ENCODE measurements at regions not wholly inside any gene's neighbourhood (a gene's known extent, or its start where the extent isn't known, plus 50 kb on each side); places are given as distances from the start of the nearest gene placed in this dataset.
"Not testable (repeated sequence)": the region's sequence is repeated elsewhere in the genome, so short reads cannot be mapped to it uniquely, and the experiment has no call there.

- H4K12ac ChIP-seq (ENCODE audit: low read depth, low read length): no peak overlapping the region
- H3K27me3 ChIP-seq (ENCODE audit: insufficient read depth, low read length): no peaks in the 10 kb centered on the region
- DNase-seq: no peak
- H3K14ac ChIP-seq (ENCODE audit: low read length): no peak overlapping the region
- no peak overlapping the region for H3K18ac ChIP-seq (ENCODE audit: low read length)
- H3K4me2 ChIP-seq (ENCODE audit: low read length): no peak overlapping the region
- H3K79me2 ChIP-seq (ENCODE audit: control insufficient read depth, insufficient read depth, low read length, poor library complexity): no peaks in the 10 kb centered on the region
- no peak overlapping the region for H3K23ac ChIP-seq (ENCODE audit: low read length)
- no peaks in the 10 kb centered on the region for H3K36me3 ChIP-seq (ENCODE audit: control insufficient read depth in 1 of 2, insufficient read depth in 2 of 2, low read length in 2 of 2)
- H2AK5ac ChIP-seq (ENCODE audit: low read length): no peak overlapping the region
- no peak overlapping the region for H3K4ac ChIP-seq (ENCODE audit: low read depth, low read length)
- H3K27ac ChIP-seq (ENCODE audit: low read depth, low read length): no peak overlapping the region
- no peak overlapping the region for H2BK5ac ChIP-seq (ENCODE audit: low read depth, low read length, poor library complexity)
- H3K4me3 ChIP-seq (ENCODE audit: low read depth, low read length): no peak overlapping the region
- no peak overlapping the region for H4K8ac ChIP-seq (ENCODE audit: low read depth, low read length)
- no peak overlapping the region for H2AFZ ChIP-seq (ENCODE audit: insufficient read depth, low read length, poor library complexity)
- no peaks in the 10 kb centered on the region for H3K4me1 ChIP-seq (ENCODE audit: control insufficient read depth in 1 of 2, insufficient read depth in 2 of 2, low read length in 2 of 2)
- no peak overlapping the region for H4K91ac ChIP-seq (ENCODE audit: low read depth, low read length)
- no peaks in the 10 kb centered on the region for H3K9me3 ChIP-seq (ENCODE audit: insufficient read depth, low read depth, low read length)
- H2BK12ac ChIP-seq (ENCODE audit: low read length): no peak overlapping the region
- H2BK120ac ChIP-seq (ENCODE audit: insufficient read depth, low read length, poor library complexity): no peak overlapping the region
- H3K9ac ChIP-seq (ENCODE audit: low read length): no peak overlapping the region
- H3K79me1 ChIP-seq (ENCODE audit: low read length): no peaks in the 10 kb centered on the region
- no CpG with 5 or more reads among the region's 5 CpGs for whole genome bisulfite sequencing (ENCODE audit: extremely low coverage, insufficient coverage, insufficient read length)
Observed at GRCh38 chr9:13805546-13805945, 508.4 kb downstream of the NFIB start.

- DNase-seq: no peak
- Histone ChIP-seq H3K27me3 (ENCODE audit: insufficient read depth, low read length) (no peaks in the 10 kb centered on the region), H3K18ac (ENCODE audit: low read length) (no peak overlapping the region), H3K23ac (ENCODE audit: low read length) (no peak overlapping the region), H2AK5ac (ENCODE audit: low read length) (no peak overlapping the region), H2BK120ac (ENCODE audit: insufficient read depth, low read length, poor library complexity) (no peak overlapping the region), H4K91ac (ENCODE audit: low read depth, low read length) (no peak overlapping the region), H3K4me1 (ENCODE audit: control insufficient read depth in 1 of 2, insufficient read depth in 2 of 2, low read length in 2 of 2) (no peaks in the 10 kb centered on the region), H2BK5ac (ENCODE audit: low read depth, low read length, poor library complexity) (no peak overlapping the region), H2BK12ac (ENCODE audit: low read length) (no peak overlapping the region), H2AFZ (ENCODE audit: insufficient read depth, low read length, poor library complexity) (no peak overlapping the region), H3K36me3 (ENCODE audit: control insufficient read depth in 1 of 2, insufficient read depth in 2 of 2, low read length in 2 of 2) (no peaks in the 10 kb centered on the region), H3K79me2 (ENCODE audit: control insufficient read depth, insufficient read depth, low read length, poor library complexity) (no peaks in the 10 kb centered on the region), H3K14ac (ENCODE audit: low read length) (no peak overlapping the region), H4K8ac (ENCODE audit: low read depth, low read length) (no peak overlapping the region), H4K12ac (ENCODE audit: low read depth, low read length) (no peak overlapping the region), H3K79me1 (ENCODE audit: low read length) (no peaks in the 10 kb centered on the region), H3K27ac (ENCODE audit: low read depth, low read length) (no peak overlapping the region), H3K4me3 (ENCODE audit: low read depth, low read length) (no peak overlapping the region), H3K9ac (ENCODE audit: low read length) (no peak overlapping the region), H3K4ac (ENCODE audit: low read depth, low read length) (no peak overlapping the region), H3K4me2 (ENCODE audit: low read length) (no peak overlapping the region), H3K9me3 (ENCODE audit: insufficient read depth, low read depth, low read length) (no peaks in the 10 kb centered on the region)
- no CpG with 5 or more reads among the region's 4 CpGs for WGBS (ENCODE audit: extremely low coverage, insufficient coverage, insufficient read length)
Observed at GRCh38 chr9:13804532-13804931, 509.4 kb downstream of the NFIB start.

- no peak overlapping the region for H4K8ac ChIP-seq (ENCODE audit: low read depth, low read length)
- H3K9ac ChIP-seq (ENCODE audit: low read length): no peak overlapping the region
- DNase-seq: no peak
- no peaks in the 10 kb centered on the region for H3K79me1 ChIP-seq (ENCODE audit: low read length)
- no peak overlapping the region for H3K4me3 ChIP-seq (ENCODE audit: low read depth, low read length)
- H2BK120ac ChIP-seq (ENCODE audit: insufficient read depth, low read length, poor library complexity): no peak overlapping the region
- H3K18ac ChIP-seq (ENCODE audit: low read length): no peak overlapping the region
- no peaks in the 10 kb centered on the region for H3K27me3 ChIP-seq (ENCODE audit: insufficient read depth, low read length)
- H3K27ac ChIP-seq (ENCODE audit: low read depth, low read length): no peak overlapping the region
- no peaks in the 10 kb centered on the region for H3K4me1 ChIP-seq (ENCODE audit: control insufficient read depth in 1 of 2, insufficient read depth in 2 of 2, low read length in 2 of 2)
- no peak overlapping the region for H2AFZ ChIP-seq (ENCODE audit: insufficient read depth, low read length, poor library complexity)
- no peak overlapping the region for H3K23ac ChIP-seq (ENCODE audit: low read length)
- no peak overlapping the region for H3K14ac ChIP-seq (ENCODE audit: low read length)
- no peak overlapping the region for H4K12ac ChIP-seq (ENCODE audit: low read depth, low read length)
- H2AK5ac ChIP-seq (ENCODE audit: low read length): no peak overlapping the region
- no peak overlapping the region for H2BK12ac ChIP-seq (ENCODE audit: low read length)
- H3K36me3 ChIP-seq (ENCODE audit: control insufficient read depth in 1 of 2, insufficient read depth in 2 of 2, low read length in 2 of 2): no peaks in the 10 kb centered on the region
- H4K91ac ChIP-seq (ENCODE audit: low read depth, low read length): no peak overlapping the region
- WGBS (ENCODE audit: extremely low coverage, insufficient coverage, insufficient read length): no CpG with 5 or more reads among the region's 3 CpGs
- H3K79me2 ChIP-seq (ENCODE audit: control insufficient read depth, insufficient read depth, low read length, poor library complexity): no peaks in the 10 kb centered on the region
- H3K4ac ChIP-seq (ENCODE audit: low read depth, low read length): no peak overlapping the region
- no peaks in the 10 kb centered on the region for H3K9me3 ChIP-seq (ENCODE audit: insufficient read depth, low read depth, low read length)
- H3K4me2 ChIP-seq (ENCODE audit: low read length): no peak overlapping the region
- no peak overlapping the region for H2BK5ac ChIP-seq (ENCODE audit: low read depth, low read length, poor library complexity)
Observed at GRCh38 chr9:13800776-13801175, 513.2 kb downstream of the NFIB start.

- not testable (repeated sequence) for H2AFZ ChIP-seq (ENCODE audit: insufficient read depth, low read length, poor library complexity); H3K79me1 ChIP-seq (ENCODE audit: low read length); H3K23ac ChIP-seq (ENCODE audit: low read length); H3K4me2 ChIP-seq (ENCODE audit: low read length); H4K91ac ChIP-seq (ENCODE audit: low read depth, low read length); H4K8ac ChIP-seq (ENCODE audit: low read depth, low read length); H3K4me1 ChIP-seq (ENCODE audit: control insufficient read depth in 1 of 2, insufficient read depth in 2 of 2, low read length in 2 of 2); H3K27me3 ChIP-seq (ENCODE audit: insufficient read depth, low read length); H3K79me2 ChIP-seq (ENCODE audit: control insufficient read depth, insufficient read depth, low read length, poor library complexity); H3K14ac ChIP-seq (ENCODE audit: low read length); DNase-seq; H3K4ac ChIP-seq (ENCODE audit: low read depth, low read length); H3K4me3 ChIP-seq (ENCODE audit: low read depth, low read length); H3K27ac ChIP-seq (ENCODE audit: low read depth, low read length); H3K9ac ChIP-seq (ENCODE audit: low read length); H2AK5ac ChIP-seq (ENCODE audit: low read length); H2BK12ac ChIP-seq (ENCODE audit: low read length); H2BK120ac ChIP-seq (ENCODE audit: insufficient read depth, low read length, poor library complexity); H4K12ac ChIP-seq (ENCODE audit: low read depth, low read length); H3K9me3 ChIP-seq (ENCODE audit: insufficient read depth, low read depth, low read length); H3K36me3 ChIP-seq (ENCODE audit: control insufficient read depth in 1 of 2, insufficient read depth in 2 of 2, low read length in 2 of 2); H2BK5ac ChIP-seq (ENCODE audit: low read depth, low read length, poor library complexity); H3K18ac ChIP-seq (ENCODE audit: low read length)
- WGBS (ENCODE audit: extremely low coverage, insufficient coverage, insufficient read length): no CpG with 5 or more reads among the region's 2 CpGs
Observed at GRCh38 chr9:13797701-13798100, 516.2 kb downstream of the NFIB start.
